ENCODE measurements at regions not wholly inside any gene's neighbourhood (a gene's known extent, or its start where the extent isn't known, plus 50 kb on each side); places are given as distances from the start of the nearest gene placed in this dataset.
A peak's percentile ranks its signal among the peaks of the same experiment; 100 is the strongest.
"Not testable (repeated sequence)": the region's sequence is repeated elsewhere in the genome, so short reads cannot be mapped to it uniquely, and the experiment has no call there.

GRCh38 chr6:16995511-16996250 lies 106.2 kb upstream of the STMND1 start:
- no peak overlapping the region for H3K4me3 ChIP-seq (replicated peaks; ENCODE audit: low read depth, low read length)
- no peak for DNase-seq (ENCODE audit: extremely low read depth, low read depth)
- TF ChIP-seq, protein P1, sequence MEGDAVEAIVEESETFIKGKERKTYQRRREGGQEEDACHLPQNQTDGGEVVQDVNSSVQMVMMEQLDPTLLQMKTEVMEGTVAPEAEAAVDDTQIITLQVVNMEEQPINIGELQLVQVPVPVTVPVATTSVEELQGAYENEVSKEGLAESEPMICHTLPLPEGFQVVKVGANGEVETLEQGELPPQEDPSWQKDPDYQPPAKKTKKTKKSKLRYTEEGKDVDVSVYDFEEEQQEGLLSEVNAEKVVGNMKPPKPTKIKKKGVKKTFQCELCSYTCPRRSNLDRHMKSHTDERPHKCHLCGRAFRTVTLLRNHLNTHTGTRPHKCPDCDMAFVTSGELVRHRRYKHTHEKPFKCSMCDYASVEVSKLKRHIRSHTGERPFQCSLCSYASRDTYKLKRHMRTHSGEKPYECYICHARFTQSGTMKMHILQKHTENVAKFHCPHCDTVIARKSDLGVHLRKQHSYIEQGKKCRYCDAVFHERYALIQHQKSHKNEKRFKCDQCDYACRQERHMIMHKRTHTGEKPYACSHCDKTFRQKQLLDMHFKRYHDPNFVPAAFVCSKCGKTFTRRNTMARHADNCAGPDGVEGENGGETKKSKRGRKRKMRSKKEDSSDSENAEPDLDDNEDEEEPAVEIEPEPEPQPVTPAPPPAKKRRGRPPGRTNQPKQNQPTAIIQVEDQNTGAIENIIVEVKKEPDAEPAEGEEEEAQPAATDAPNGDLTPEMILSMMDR (IDR thresholded peaks at IDR 0.05; ENCODE audit: low read depth, low read length, missing control alignments): no peak

GRCh38 chr6:16993396-16993795 lies 108.5 kb upstream of the STMND1 start:
- DNase-seq (ENCODE audit: extremely low read depth, low read depth): no peak
- TF ChIP-seq, protein P1 (IDR thresholded peaks at IDR 0.05; ENCODE audit: low read depth, low read length, missing control alignments): no peak

GRCh38 chr6:16991981-16992629 lies 109.7 kb upstream of the STMND1 start:
- TF ChIP-seq, protein P1 (IDR thresholded peaks at IDR 0.05; ENCODE audit: low read depth, low read length, missing control alignments): no peak
- no peak for DNase-seq (ENCODE audit: extremely low read depth, low read depth)
- H3K4me3 ChIP-seq (replicated peaks; ENCODE audit: low read depth, low read length): no peak overlapping the region

More at GRCh38 chr6:16993396-16993795, 108.5 kb upstream of the STMND1 start:
- no peak overlapping the region for H3K4me3 ChIP-seq (replicated peaks; ENCODE audit: low read depth, low read length)

DNA sequence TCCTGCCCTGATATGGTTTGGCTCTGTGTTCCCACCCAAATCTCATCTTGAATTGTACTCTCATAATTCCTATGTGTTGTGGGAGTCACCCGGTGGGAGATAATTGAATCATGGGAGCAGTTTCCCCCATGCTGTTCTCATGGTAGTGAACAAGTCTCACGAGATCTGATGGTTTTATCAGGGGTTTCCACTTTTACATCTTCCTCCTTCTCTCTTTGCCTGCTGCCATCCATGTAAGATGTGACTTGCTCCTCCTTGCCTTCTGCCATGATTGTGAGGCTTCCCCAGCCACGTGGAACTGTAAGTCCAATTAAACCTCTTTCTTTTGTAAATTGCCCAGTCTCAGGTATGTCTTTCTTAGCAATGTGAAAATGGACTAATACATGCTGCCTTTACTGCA lies 111.9 kb upstream of the STMND1 start:
- not testable (repeated sequence) for H3K4me3 ChIP-seq (replicated peaks; ENCODE audit: low read depth, low read length); DNase-seq (ENCODE audit: extremely low read depth, low read depth)

DNA sequence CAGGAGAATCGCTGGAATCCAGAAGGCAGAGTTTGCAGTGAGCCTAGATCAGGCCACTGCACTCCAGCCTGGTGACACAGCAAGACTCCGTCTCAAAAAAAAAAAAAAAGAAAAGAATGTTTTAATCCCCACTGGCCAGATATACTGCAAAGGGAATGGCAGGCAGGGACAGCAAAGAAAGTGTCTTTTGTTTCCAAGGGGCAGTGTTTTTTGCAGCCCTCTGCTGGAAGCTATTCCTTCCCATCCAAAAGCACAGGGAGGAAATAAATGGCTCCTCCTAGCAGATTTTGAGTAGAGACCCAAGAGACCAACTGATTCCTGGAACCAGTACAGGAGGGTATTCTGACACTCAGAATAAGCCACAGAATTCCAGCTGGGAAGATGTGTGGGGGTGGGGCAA lies 112.5 kb upstream of the STMND1 start:
- no peak overlapping the region for H3K4me3 ChIP-seq (replicated peaks; ENCODE audit: low read depth, low read length)
- TF ChIP-seq, protein P1 (IDR thresholded peaks at IDR 0.05; ENCODE audit: low read depth, low read length, missing control alignments): no peak
- no peak for DNase-seq (ENCODE audit: extremely low read depth, low read depth)

DNA sequence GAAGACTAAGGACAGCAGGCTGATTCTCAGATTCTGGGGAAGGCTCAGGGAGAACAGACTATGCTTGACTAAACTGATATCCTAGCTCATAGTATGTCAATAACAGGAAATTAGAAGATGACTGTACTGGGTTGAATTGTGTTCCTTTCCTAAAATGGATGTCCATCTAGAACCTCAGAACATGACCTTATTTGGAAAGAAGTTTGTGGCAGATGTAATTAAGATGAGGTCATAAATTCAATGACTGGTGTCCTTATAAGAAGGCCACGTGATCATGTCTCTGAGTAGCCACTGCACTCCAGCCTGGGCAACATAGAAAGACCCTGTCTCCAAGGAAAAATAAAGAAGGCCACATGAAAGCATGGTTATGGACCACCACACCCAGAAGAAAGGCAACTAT lies 113.9 kb upstream of the STMND1 start:
- H3K4me3 ChIP-seq (replicated peaks; ENCODE audit: low read depth, low read length): no peak overlapping the region
- TF ChIP-seq, protein P1 (IDR thresholded peaks at IDR 0.05; ENCODE audit: low read depth, low read length, missing control alignments): no peak
- DNase-seq (ENCODE audit: extremely low read depth, low read depth): no peak

DNA sequence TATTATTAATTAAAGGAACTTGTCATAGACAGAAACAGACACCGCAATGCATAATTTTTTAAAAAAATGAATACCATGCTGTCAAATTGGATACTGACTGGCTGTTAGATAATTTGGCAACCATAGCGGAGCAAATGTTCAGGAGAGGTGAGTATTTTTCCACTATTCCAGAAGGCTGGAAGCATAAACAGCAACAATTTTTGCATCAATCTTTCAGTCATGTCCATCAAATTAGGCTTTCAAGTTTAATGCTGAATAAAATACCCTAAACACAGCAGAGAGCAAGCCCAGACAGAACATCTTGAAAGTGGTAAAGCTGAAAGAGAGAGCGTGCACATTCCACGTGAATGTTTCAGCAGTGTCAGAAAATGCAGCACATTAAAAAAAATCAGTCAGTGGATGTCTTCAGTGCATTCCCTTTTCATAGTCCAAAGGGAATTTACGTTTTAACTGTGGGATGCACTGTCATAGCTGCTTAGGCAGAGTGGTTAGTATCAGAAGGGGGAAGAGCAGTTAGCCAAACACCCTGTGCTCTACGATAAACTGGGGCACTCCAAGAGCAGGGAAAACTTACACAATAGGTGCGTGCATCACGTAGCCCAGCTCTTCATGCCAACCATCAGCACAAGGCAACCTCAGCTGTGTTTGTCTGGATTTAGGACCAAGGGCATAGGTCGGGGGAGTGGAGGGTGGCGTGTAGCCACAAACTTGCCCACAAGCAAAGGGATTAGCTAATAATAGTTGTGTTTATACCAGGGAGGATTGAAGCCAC lies 116.2 kb upstream of the STMND1 start:
- TF ChIP-seq, protein P1 (IDR thresholded peaks at IDR 0.05; ENCODE audit: low read depth, low read length, missing control alignments): no peak
- 0 out of 2 replicates have a peak overlapping the region, but pooled peaks have one; percentile 10 for H3K4me3 ChIP-seq (replicated peaks; ENCODE audit: low read depth, low read length)
- DNase-seq (ENCODE audit: extremely low read depth, low read depth): no peak

All from HFF-Myc (cell line).